Upper lobe of left lung (tissue), 6 donors: ENCODE measurements at regions not wholly inside any gene's neighbourhood (a gene's known extent, or its start where the extent isn't known, plus 50 kb on each side); places are given as distances from the start of the nearest gene placed in this dataset.

Source experiments
- ATAC-seq, 2 donors: fragments of 200-7000 bp; cut with Tn5 transposase; one replicate each; pipeline ENCODE4 v1.9.1; 2022; ENCODE audit warnings: mild to moderate bottlenecking in 2 of 2, moderate library complexity in 2 of 2; ENCODE audit not compliant: low FRiP score in 2 of 2
- DNase-seq, 2 donors: peaks; one replicate each; pipeline ENCODE4 v3.0.0-alpha.2; 2019 to 2020
- H3K27ac ChIP-seq, 4 donors: fragments of 200-600 bp; sonication (generic); one replicate each; pipeline ENCODE4 v1.5.1; 2016 to 2019
- H3K27me3 ChIP-seq, 4 donors: fragments of 200-600 bp; sonication (generic); one replicate each; pipeline ENCODE4 v1.5.1; 2017 to 2019
- H3K36me3 ChIP-seq, 4 donors: fragments of 200-600 bp; sonication (generic); one replicate each; pipeline ENCODE4 v1.5.1; 2016 to 2019
- H3K4me1 ChIP-seq, 4 donors: fragments of 200-600 bp; sonication (generic); one replicate each; pipeline ENCODE4 v1.5.1; 2018 to 2019
- H3K4me3 ChIP-seq, 4 donors: fragments of 200-600 bp; sonication (generic); one replicate each; pipeline ENCODE4 v1.5.1; 2017 to 2019; ENCODE audit warnings: mild to moderate bottlenecking in 2 of 4, moderate library complexity in 1 of 4
- H3K9me3 ChIP-seq, 4 donors: fragments of 200-600 bp; sonication (generic); one replicate each; pipeline ENCODE4 v1.5.1; 2018 to 2019
- CTCF ChIP-seq, 6 experiments: fragments of 450-650 bp in 4 of 6; fragments of 200-600 bp in 2 of 6; sonication (generic) in 2 of 6; IDR thresholded peaks; one replicate each; pipeline ENCODE4 v1.5.1; 2016 to 2019; ENCODE audit warnings: antibody characterized with exemption in 6 of 6
- EP300 ChIP-seq, 4 donors: sonication (generic); formaldehyde crosslinking; IDR thresholded peaks; one replicate each; pipeline ENCODE4 v1.5.1; 2017; ENCODE audit warnings: antibody characterized with exemption in 4 of 4, control low read depth in 2 of 4
- POLR2A ChIP-seq, 4 donors: fragments of 450-650 bp; IDR thresholded peaks; one replicate each; pipeline ENCODE4 v1.5.1; 2016 to 2017; ENCODE audit warnings: antibody characterized with exemption in 4 of 4, mild to moderate bottlenecking in 2 of 4
- POLR2AphosphoS5 ChIP-seq, 2 donors: sonication (generic); formaldehyde crosslinking; IDR thresholded peaks; one replicate each; pipeline ENCODE4 v1.5.1; 2017; ENCODE audit warnings: antibody characterized with exemption in 2 of 2
- WGBS, 2 donors: methylation state at CpG; one replicate each; pipeline ENCODE4 v1.1.5; 2017 to 2018; 5-methylcytosine and 5-hydroxymethylcytosine counted together
- donor health status: DM: no; HTN: no; CAD: no; lungs with moderate emphysema.
- donor health status: DM: no; HTN: yes; CAD: no; lungs with severe emphysema.

GRCh38 chr3:193885832-193886231 lies 250.1 kb upstream of the HES1 start:
- H3K36me3 ChIP-seq, result no peaks in the 10 kb centered on the region
- H3K9me3 ChIP-seq, result no peaks in the 10 kb centered on the region
- no peak overlapping the region for H3K4me3 ChIP-seq
- H3K27ac ChIP-seq, result no peak overlapping the region
- no peaks in the 10 kb centered on the region for H3K27me3 ChIP-seq
- ATAC-seq, result peak in 1 of 2 donors; percentile 31
- 46 to 62% methylated on average over 6 of the region's 6 CpGs for WGBS, 2 donors
- peaks cover 0 to 3% (median 1%) of the 10 kb centered on the region in 4 donors for H3K4me1 ChIP-seq
- TF ChIP-seq POLR2AphosphoS5 (IDR thresholded peaks at IDR 0.05) (no peak), CTCF (IDR thresholded peaks at IDR 0.05) (no peak)
- peak; percentile 59 to 73 for DNase-seq

GRCh38 chr3:193890016-193890897 lies 245.7 kb upstream of the HES1 start:
- H3K27ac ChIP-seq, result no peak overlapping the region
- 79 to 85% methylated on average over 12 of the region's 12 CpGs for WGBS, 2 donors
- H3K27me3 ChIP-seq, result no peaks in the 10 kb centered on the region
- ATAC-seq (no peak), DNase-seq (no peak)
- peaks cover 3 to 22% (median 12%) of the 10 kb centered on the region in 4 donors for H3K4me1 ChIP-seq
- H3K9me3 ChIP-seq, result no peaks in the 10 kb centered on the region
- no peak for TF ChIP-seq POLR2A (IDR thresholded peaks at IDR 0.05)
- TF ChIP-seq EP300 (IDR thresholded peaks at IDR 0.05), result no peak
- TF ChIP-seq POLR2AphosphoS5 (IDR thresholded peaks at IDR 0.05), result no peak
- TF ChIP-seq CTCF (IDR thresholded peaks at IDR 0.05), result no peak
- no peaks in the 10 kb centered on the region for H3K36me3 ChIP-seq
- H3K4me3 ChIP-seq, result no peak overlapping the region

GRCh38 chr3:193894121-193894863 lies 241.7 kb upstream of the HES1 start:
- DNase-seq (peak in 1 of 2 donors; percentile 79), ATAC-seq (peak; percentile 77 to 78)
- no peak overlapping the region for H3K4me3 ChIP-seq
- peak overlapping the region; percentile 6 to 64 (median 36) for H3K27ac ChIP-seq
- 49 to 53% methylated on average over 10 of the region's 10 CpGs for WGBS, 2 donors
- no peak for TF ChIP-seq CTCF (IDR thresholded peaks at IDR 0.05)
- TF ChIP-seq POLR2A (IDR thresholded peaks at IDR 0.05), result no peak
- no peak for TF ChIP-seq EP300 (IDR thresholded peaks at IDR 0.05)
- no peak for TF ChIP-seq POLR2AphosphoS5 (IDR thresholded peaks at IDR 0.05)
- H3K4me1 ChIP-seq, result peaks cover 0 to 20% (median 12%) of the 10 kb centered on the region in 4 donors
- no peaks in the 10 kb centered on the region for H3K36me3 ChIP-seq
- H3K9me3 ChIP-seq, result no peaks in the 10 kb centered on the region
- no peaks in the 10 kb centered on the region for H3K27me3 ChIP-seq

GRCh38 chr3:193895409-193895808 lies 240.5 kb upstream of the HES1 start:
- Histone ChIP-seq H3K27me3 (no peaks in the 10 kb centered on the region), H3K4me3 (no peak overlapping the region), H3K4me1 (peaks cover 0 to 20% (median 12%) of the 10 kb centered on the region in 4 donors), H3K27ac (peak overlapping the region in 1 of 4 donors; percentile 64), H3K9me3 (no peaks in the 10 kb centered on the region), H3K36me3 (no peaks in the 10 kb centered on the region)
- DNase-seq (no peak), ATAC-seq (no peak)
- TF ChIP-seq POLR2A (IDR thresholded peaks at IDR 0.05) (no peak), CTCF (IDR thresholded peaks at IDR 0.05) (no peak), POLR2AphosphoS5 (IDR thresholded peaks at IDR 0.05) (no peak), EP300 (IDR thresholded peaks at IDR 0.05) (no peak)
- WGBS, 2 donors, result 91 to 92% methylated on average over 4 of the region's 4 CpGs
